Activated naive CD4-positive, alpha-beta T cell (primary cell): ENCODE measurements at regions not wholly inside any gene's neighbourhood (a gene's known extent, or its start where the extent isn't known, plus 50 kb on each side); places are given as distances from the start of the nearest gene placed in this dataset.

Source experiments
- DNase-seq, 4 experiments: peaks; one replicate each; lab custom pipeline; 2025; lab: John Stamatoyannopoulos, UW

GRCh38 chr15:70347321-70348225 is 249.9 kb upstream of the TLE3 start:
- no peak for DNase-seq

DNA sequence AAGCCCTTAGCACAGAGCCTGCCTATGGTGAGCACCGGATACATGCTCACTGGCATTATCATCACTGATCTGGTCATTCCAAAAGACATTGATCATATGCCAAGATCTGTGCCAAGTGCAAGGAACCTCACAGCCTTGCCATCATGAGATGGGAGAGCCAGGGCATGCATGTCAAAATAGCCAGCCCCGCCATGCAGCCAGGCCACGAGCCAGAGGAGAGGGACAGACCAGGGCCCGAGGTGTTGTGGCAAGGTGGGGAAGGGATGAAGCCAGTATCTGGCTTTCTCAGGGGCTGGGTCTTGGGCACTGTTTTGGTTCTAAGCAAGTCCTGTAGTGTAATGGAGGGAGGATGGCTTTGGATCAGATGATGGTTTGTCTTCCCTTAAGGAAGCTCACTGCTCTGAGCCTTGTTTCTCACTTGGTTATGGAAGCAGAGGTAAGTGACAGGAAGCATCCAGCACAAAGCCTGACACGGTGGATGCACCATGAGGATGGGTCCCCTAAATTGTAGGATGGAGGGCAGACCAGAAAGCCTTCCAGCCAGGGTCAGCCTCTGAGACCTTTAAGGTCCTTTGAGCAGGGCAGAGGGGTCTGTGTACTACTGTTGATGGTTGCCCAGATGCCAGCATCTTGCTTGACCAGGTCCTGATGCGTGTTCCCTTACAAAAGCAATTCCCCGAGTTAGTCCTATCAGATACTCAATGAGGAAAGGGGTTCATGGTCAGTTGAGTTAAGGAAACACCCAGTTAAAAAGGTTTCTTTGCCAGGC is 247.7 kb upstream of the TLE3 start:
- no peak for DNase-seq

DNA sequence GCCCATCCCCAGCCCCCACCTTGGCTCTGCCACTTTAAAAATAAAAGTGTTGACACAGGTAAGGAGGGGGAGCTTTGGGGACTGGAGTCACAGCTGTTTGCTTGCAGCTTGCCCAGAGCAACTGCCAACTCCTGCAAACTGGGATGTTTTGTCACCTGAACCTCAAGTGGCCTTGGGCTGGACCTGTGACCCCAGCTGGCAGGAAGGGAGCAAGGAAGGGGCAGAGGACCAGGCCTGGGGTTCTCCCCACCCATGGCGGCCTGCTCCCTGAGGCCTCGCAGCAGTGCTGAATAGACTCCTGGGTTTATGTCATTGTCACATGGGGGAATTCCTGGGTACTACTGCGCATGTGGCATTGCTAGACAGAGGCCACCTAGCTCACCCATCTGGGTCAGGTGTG is 246.9 kb upstream of the TLE3 start:
- no peak for DNase-seq

DNA sequence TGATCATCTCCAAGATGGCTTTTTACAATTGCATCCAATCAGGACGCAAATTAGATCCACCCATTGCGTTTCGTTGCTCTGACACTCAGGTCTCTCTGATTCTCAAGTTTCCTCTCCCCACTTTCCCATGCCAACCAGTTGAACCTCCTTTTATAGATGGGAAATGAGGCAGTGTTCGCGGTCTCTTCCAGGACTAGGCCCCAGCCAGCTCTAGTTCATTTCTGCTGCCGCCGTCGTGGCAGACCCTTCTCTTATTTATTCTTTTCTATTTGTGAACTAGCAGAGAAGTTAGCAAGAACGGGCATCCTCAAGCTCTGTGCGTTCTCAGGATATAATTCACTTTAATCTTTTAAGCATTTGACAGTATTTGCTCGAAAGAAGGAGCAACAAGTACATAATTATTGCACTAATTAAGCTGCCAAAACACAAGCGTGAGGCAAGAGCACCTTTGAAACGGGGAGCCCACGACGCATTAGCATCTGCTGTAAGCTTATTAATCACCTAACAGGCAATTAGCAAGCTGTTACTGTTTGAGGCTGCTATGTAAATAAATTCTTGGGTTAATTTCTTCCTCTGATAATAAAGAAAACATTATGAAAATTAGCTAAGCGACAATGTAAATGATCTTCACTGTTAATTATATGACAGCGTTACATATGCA is 246.4 kb upstream of the TLE3 start:
- no peak for DNase-seq

DNA sequence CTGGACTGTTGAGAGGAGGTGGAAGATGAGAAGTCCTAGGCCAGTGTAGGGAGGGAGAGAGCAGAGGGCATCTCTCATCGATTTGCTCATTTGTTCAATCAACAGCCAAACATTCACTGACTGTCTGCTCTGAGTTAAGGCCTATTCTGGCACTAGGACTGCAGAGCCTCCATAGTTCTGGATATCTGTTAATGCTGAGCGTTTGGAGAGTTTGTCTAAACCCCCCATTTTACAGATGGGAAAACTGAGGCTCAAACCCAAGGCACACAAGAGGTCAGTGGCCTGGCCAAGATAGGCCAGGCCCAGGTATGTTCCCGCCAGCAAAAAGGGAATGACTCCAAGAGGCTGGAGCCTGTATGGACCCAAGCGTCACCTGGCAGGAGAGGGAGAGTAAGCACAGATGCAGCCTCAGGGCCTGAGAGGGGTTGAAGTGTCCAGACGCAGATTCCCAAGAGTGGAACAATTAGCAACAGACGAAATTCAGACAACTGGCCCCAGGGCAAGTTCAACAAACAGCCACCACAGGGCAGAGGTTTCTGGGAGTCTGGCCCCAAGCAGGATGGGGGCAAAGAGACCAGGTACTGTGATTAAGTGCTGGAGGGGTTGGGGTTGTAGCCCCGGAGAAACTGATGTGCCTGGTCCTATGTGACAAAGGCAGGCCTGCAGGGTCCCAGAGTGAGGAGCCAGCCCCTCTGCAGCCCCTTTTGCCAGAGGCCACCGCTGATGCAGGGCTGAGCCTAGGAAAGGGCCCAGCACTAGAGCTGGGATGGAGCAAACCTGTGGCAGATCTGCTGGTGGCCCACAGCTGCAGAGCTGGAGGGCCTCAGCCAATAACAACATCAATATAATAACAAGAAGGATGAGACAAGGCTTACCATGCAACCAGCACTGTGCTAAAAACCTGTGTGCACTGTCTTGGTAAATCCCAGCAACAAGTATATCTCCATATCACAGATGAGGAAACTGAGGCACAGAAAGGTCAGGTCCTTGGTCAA is 245.1 kb upstream of the TLE3 start:
- no peak for DNase-seq

DNA sequence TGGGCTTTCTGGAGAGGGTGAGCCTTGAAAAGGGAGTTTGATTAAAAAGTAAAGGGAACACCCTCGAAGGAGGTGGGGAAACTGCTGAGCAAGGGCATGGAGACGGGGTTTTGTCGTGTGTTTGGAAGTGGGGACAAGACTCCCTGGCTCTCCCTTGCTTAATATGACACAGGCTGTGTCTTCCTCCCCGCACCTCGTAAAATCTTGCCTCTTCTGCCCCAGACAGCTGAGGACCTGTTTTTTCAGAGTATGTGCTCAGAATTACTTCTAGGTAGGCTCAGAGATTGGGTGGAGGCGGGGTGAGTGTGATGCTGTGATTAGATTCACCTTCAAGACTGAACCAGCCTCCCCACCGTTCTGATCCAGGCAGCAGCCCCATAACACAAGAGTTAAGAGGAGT is 244.4 kb upstream of the TLE3 start:
- DNase-seq: no peak

DNA sequence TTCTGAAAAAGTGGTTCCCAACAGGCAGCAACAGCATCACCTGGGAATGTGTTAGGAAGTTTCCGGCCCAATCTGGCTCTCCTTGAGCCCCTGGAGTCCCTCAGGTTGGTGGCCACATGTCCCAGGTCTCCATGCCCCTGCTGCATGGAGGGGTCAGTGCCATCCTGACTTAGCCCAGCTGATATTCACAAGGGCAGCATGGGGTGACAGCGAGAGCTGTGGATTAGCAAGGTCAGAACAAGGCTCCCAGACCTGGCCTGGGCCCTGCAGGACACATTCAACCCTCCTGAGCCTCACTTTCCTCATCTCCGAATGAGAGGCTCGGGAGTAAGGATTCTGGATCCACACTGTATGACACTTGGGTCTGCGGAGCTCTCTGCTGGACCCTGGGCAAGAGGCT is 243.8 kb upstream of the TLE3 start:
- DNase-seq: no peak

DNA sequence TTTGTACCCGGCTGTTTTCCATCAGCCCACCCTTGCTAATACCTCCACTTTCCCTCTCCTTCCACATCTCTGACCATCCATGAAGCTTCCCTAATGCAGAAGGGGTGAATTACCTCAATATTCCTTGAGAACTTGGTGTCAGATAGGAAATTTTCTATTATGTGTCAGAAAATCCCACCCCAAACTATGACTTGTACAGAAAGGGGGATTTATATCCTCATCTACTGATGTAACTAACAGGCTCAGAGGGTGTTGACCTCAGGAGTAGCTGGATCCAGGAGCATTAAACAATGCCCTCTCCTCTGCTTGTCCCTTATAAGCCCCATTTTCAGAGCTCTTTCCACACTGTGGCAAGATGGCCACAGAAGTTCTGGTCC is 242.8 kb upstream of the TLE3 start:
- DNase-seq: no peak

DNA sequence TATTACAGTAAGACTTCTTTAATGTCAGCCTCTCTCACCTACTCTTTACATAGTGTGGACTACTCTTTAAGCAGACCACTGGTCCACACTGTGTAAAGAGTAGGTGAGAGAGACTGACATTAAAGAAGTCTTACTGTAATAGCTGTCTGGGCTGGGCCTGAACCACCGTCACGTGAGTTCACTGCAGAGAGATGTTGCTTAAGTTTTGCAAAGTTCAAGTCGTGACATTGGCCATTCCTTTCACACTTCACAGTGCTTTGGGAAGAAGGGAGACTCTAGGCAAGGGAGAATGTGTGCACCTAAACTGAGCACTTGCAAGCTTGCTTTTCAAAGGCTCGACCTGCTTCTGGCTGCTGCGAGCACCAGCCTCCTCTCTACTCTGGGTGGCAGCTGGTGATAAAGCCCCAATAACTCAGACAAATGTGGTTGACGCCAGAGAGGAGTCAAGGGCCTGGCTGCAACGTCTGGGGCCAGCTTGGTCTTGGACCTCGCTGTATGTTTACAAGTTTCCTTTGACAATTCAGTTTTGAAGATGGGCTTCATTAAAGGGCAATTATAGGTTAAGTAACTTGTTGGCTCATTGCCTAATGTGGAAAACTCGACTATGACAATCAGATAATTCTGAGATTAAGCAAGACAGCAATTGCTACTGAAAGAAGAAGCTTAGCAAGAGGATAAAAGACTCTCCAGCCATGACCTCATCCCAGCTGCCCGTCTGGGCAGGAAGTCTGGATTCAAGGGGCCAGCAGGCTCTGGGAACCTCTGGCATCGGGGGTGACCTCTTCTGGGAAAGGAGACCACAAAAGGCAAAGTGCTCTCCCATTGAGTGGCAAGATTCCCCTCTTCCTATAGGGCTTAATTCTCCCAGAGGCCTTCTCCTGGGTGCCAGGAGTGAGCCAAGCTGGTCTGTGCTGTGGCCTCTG is 242.1 kb upstream of the TLE3 start:
- DNase-seq: no peak

DNA sequence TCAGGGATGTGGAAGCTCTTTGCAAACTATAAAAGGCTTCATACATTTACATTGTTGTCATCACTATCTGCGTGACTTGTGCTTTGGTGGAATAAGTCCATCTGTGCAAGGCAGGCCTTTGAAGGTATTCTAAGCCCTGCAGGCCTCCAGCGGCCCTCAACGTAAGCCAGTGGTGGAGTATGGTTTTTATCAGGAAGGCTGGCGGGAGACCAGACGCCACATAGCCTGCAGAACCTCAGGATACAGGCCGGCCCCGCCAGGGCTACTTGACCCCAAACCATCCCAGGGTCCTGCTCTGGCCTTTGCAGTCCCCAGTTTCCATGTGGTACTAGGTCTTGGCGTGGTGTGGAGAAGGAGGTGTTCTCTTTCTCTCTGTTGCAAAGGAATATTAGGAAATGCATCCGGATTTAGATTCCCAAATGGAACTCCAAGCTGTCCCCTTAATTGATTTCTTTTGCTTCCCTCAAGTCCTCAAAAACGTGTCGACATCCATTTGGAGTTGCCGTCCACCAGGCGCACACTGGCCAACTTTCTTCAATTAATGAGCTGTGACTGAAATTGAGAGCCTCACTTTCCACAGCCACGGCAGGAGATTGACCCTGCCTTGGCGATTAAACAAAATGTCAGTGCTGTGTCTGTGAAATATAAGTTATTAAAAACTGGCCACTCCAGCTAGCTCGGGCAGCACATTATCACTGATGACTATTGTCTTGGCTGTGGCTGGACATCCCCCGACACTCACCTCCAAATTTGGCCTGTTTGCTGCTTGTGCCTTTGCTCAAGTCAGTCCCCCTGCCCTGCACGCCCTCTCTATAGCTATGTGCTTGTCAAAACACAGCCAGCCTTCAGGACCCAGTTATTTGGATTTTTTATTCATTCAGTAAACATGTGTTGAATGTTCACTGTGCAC is 239.8 kb upstream of the TLE3 start:
- no peak for DNase-seq

- DNase-seq: no peak
Measured at GRCh38 chr15:70336425-70337009, 238.8 kb upstream of the TLE3 start.

DNA sequence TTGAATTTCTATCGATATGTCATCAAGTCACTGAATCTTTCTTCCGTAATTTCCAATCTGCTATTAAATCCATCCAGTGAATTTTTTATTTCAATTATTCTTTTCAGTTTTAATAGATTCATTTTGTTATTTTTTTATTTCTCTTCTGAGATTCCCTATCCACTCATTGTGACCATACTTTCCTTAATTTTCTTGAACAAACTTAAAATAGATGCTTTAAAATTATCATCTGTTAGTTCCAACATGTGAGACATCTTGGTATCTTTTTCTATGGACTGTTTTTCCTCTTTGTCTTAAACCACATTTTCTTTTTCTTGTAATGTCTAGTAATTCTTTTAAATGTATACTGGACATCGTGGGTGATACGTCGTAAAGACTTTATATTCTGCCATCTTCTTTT is 236.6 kb upstream of the TLE3 start:
- no peak for DNase-seq

DNA sequence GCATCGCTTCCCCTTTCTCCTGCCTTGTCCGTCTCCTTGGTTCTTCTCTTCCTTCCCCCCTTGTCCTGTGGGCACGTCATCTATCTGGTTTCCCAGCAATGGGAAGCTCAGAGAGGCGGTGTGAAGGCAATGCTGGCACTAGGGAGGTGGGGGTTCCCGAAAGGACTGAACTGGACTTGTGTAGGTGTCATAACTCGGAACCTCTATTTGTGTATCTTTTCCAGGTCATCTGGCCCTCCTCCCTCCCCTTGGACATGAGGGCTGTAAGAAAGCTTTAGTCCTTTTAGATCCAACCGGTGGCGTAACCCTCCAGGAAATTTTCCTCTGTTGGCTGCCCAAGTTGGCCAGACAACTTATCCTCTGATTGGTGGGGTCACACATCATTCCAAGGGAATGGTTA is 231.5 kb upstream of the TLE3 start:
- DNase-seq: no peak

GRCh38 chr15:70328679-70329115 is 231.0 kb upstream of the TLE3 start:
- no peak for DNase-seq

DNA sequence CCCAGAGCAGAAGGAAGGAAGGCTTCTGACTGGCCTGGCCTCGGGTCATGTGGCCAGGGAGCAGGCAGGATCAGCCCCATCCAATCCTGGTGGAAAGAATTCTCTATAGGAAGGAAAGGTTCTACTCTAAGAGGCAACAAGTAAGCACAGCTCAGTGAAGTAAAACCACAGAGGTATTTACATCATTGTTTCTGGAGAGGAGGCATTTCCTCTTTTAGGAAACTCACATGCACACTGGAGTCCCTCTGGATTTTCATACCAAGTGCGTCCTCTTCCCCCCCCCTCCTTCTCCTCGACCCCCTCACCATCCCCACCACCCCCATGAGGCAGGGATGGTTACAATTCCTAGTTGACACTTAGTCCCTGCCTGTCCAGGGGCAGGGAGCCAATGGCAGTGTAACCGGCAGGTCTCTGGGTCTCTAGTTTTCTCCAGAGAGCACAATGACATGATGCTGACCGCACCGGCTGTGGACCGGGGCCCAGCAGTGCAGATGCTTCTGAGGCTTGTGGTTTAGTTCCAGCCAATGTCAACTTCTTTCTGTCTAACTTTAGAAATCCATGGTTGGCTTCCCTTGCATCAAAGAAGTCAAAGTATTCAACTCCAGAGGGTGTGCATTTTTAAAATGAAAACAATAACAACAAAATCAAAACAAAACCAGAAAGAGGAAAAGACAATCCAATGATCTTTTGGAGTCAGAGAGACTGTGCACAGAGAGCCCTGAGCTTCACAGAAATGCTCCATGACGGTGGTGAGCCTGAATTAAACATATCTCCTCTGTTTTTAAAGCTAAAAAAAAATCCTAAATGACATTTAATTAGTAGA is 230.3 kb upstream of the TLE3 start:
- no peak for DNase-seq

DNA sequence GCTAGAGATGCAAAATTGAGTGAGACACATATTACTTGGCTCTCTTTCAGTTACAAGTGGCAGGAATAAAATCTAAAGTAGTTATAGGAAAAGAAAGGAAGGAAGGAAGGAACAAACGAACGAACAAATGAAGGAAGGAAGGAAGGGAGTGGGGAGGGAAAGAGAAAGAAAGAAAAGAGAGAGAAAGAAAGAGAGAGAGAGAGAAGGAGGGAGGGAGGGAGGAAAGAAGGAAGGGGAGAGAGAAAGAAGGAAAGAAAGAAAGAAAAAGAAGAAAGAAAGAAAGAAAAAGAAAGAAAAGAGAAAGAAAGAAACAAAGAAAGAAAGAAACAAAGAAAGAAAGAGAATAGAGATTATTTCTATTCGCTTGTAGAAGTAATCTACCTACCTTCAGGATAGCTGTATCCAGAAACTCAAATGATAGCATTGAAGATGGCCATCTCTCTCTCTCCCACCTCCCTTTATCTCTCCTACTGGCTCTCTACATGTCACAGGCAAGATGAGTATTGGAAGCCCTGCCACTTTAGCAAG is 229.7 kb upstream of the TLE3 start:
- DNase-seq: no peak

DNA sequence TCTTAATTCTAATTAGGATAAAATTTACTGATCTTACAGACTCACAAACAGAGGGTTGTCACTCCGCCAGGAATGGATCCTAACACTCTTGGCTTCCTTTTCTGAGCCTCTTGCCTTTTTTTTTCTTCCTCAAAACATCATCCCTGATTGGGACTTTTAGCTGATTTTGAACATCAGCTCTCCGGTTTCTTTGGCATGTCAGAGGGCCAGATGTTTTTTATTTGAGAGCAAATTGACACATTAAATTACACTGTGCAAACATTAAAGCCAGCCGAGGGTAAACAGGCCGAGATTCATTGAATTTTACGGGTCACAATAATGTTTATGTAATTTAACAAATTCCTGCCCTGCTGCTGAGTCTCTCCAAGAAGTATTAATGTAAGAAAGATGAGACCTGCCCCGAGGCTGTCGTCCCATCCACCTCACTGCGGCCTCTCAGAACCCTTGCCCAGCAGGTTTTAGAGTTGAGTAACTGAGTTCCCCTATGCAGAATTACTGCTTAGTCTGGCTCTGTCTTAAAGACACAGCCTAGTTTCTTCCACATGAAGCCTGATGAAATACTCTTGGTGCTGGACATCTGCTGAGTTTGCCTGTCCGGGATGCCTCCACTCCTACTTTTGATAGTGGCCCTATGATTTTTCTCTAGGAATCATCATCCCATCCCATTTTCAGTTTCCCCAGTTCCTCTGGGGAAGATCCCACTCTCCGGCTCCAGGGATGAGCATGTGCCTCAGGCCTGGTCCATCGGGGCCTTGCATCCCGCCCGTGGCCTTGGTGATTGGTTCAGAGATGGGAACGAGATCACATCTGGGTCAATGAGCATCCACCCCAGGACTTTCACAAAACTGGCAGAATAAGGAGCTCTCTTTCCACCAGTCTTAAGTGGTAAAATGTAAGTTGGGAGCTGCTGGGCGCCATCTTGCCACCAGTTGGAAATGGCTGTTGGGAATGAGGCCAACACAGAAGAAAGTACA is 226.6 kb upstream of the TLE3 start:
- no peak for DNase-seq
